Mucosa of stomach (tissue), 1 donor: ENCODE measurements at regions not wholly inside any gene's neighbourhood (a gene's known extent, or its start where the extent isn't known, plus 50 kb on each side); places are given as distances from the start of the nearest gene placed in this dataset.

ENCODE experiments used
- H3K27me3 ChIP-seq: one replicate; pipeline ENCODE4 v1.7.0; 2013; ENCODE audit warnings: mild to moderate bottlenecking, low read length; ENCODE audit not compliant: control insufficient read depth, insufficient read depth
- H3K36me3 ChIP-seq: one replicate; pipeline ENCODE4 v1.7.0; 2013; ENCODE audit warnings: low read length; ENCODE audit not compliant: control insufficient read depth, insufficient read depth
- H3K4me1 ChIP-seq: one replicate; pipeline ENCODE4 v1.7.0; 2013; ENCODE audit warnings: mild to moderate bottlenecking, low read length; ENCODE audit not compliant: control insufficient read depth, insufficient read depth
- H3K4me3 ChIP-seq: one replicate; pipeline ENCODE4 v1.7.0; 2013; ENCODE audit warnings: low read length
- H3K9ac ChIP-seq: one replicate; pipeline ENCODE4 v1.7.0; 2013; ENCODE audit warnings: mild to moderate bottlenecking, low read length, moderate library complexity
- H3K9me3 ChIP-seq: one replicate; pipeline ENCODE4 v1.7.0; 2013; ENCODE audit warnings: mild to moderate bottlenecking, low read length, moderate library complexity; ENCODE audit not compliant: control insufficient read depth
- donor health status: Pancreatic carcinoma.

GRCh38 chr10:10542477-10542876 is 475.2 kb upstream of the CELF2 start:
- Histone ChIP-seq H3K27me3 (no peaks in the 10 kb centered on the region), H3K4me1 (no peaks in the 10 kb centered on the region), H3K9ac (no peak overlapping the region), H3K9me3 (no peaks in the 10 kb centered on the region), H3K36me3 (no peaks in the 10 kb centered on the region), H3K4me3 (no peak overlapping the region)

DNA sequence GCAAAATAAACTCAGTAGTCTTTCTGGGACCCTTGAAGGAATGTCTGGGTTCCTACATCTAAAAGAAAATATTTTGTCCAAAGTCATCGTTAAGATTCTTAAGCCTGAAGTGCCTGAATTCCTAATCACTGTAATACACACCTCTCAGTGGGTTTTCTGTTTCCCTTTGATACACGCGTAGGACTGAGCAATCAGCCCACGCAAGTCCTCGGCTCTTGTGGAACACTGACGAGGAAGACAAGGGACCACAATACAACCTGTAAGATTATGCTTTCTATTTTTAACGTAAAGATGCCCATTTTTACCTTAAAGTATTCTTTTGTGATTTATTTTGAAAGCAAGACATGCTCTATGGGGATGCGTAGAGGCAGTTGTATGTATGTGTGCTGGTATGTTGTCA is 472.8 kb upstream of the CELF2 start:
- Histone ChIP-seq H3K4me3 (no peak overlapping the region), H3K36me3 (no peaks in the 10 kb centered on the region), H3K9me3 (no peaks in the 10 kb centered on the region), H3K27me3 (no peaks in the 10 kb centered on the region), H3K9ac (no peak overlapping the region), H3K4me1 (no peaks in the 10 kb centered on the region)

GRCh38 chr10:10545771-10546170 is 471.9 kb upstream of the CELF2 start:
- Histone ChIP-seq H3K36me3 (no peaks in the 10 kb centered on the region), H3K4me1 (no peaks in the 10 kb centered on the region)

GRCh38 chr10:10551596-10552301 is 465.9 kb upstream of the CELF2 start:
- H3K4me1 ChIP-seq, result no peaks in the 10 kb centered on the region
- no peak overlapping the region for H3K9ac ChIP-seq
- H3K27me3 ChIP-seq, result no peaks in the 10 kb centered on the region
- H3K9me3 ChIP-seq, result no peaks in the 10 kb centered on the region
- no peaks in the 10 kb centered on the region for H3K36me3 ChIP-seq
- H3K4me3 ChIP-seq, result no peak overlapping the region

More at GRCh38 chr10:10545771-10546170, 471.9 kb upstream of the CELF2 start:
- Histone ChIP-seq H3K9me3 (no peaks in the 10 kb centered on the region), H3K4me3 (no peak overlapping the region), H3K27me3 (no peaks in the 10 kb centered on the region), H3K9ac (no peak overlapping the region)

GRCh38 chr10:10552948-10553347 is 464.7 kb upstream of the CELF2 start:
- Histone ChIP-seq H3K4me1 (no peaks in the 10 kb centered on the region), H3K36me3 (no peaks in the 10 kb centered on the region), H3K4me3 (no peak overlapping the region)

DNA sequence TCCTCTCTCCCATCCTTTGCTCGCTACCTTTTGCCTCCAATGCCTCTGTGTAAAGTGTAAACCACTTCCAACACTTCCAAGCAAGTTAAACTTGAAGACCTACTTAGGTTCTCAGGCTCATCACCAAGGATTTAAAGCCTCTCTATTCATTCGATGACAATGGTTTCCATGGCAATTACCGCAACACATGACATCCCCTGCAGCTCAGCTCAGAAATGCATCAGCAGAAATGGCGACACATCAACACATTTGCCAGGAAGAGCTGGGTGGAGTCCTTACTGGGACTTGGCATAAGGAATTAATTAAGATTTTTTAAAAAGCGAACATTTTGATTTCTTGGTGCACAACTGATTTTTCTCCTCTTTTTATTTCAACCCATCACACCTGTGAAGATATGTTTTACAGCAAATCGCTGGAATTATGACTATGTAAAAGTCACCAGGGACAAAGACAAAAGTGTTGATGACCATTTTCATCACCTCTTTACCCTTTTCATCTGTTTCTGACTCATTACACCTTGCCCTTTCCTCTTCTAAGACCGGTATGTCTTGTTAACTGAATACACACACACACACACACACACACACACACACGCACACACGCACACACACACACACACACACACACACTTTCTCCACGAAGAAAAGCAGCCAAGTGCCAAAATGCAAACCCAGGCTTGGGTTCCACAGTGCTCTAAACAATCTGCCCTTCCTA is 453.4 kb upstream of the CELF2 start:
- Histone ChIP-seq H3K9ac (no peak overlapping the region), H3K36me3 (no peaks in the 10 kb centered on the region), H3K27me3 (no peaks in the 10 kb centered on the region), H3K4me1 (no peaks in the 10 kb centered on the region), H3K9me3 (no peaks in the 10 kb centered on the region), H3K4me3 (no peak overlapping the region)

More at GRCh38 chr10:10552948-10553347, 464.7 kb upstream of the CELF2 start:
- no peak overlapping the region for H3K9ac ChIP-seq
- no peaks in the 10 kb centered on the region for H3K27me3 ChIP-seq
- no peaks in the 10 kb centered on the region for H3K9me3 ChIP-seq

DNA sequence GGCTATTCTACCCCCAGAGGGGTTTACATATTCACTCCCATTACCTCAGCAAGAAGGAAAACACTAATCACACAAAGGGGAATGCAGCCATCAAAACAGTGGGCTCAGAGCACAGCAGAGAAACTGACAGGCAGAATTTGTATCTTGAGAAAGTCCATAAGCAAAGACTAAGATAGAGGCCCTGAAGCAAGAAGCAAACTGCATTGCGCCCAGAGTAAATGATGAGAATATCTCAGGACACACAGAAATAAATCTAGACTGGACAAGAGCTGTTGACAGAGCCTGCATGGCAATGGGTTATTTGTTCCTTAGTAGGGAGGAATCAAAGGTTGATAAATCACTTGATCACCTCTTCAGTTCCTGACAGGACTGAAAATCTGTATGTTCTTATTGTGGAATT is 440.7 kb upstream of the CELF2 start:
- Histone ChIP-seq H3K4me3 (no peak overlapping the region), H3K9me3 (no peaks in the 10 kb centered on the region)

DNA sequence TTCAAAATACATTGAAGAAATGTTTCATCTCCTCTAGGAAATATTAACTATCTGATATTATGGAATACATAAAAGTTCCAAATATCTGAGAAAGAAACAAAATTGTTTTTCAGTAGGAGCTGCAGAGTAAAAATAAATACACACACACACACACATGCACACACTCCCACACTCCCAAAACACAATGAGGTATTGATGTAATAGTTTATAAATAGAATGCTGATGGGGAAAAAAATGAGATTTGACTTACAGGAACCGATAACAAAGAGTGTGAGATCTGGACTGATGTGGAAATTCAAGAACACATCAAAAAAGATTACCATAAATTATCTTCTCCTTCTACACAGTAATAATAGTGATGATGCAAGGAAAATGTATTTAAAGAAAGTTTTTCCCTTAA is 438.0 kb upstream of the CELF2 start:
- H3K9ac ChIP-seq, result no peak overlapping the region
- no peak overlapping the region for H3K4me3 ChIP-seq
- no peaks in the 10 kb centered on the region for H3K9me3 ChIP-seq
- H3K27me3 ChIP-seq, result no peaks in the 10 kb centered on the region
- H3K4me1 ChIP-seq, result no peaks in the 10 kb centered on the region
- H3K36me3 ChIP-seq, result no peaks in the 10 kb centered on the region

More for the DNA sequence above, 440.7 kb upstream of the CELF2 start:
- no peak overlapping the region for H3K9ac ChIP-seq
- H3K36me3 ChIP-seq, result no peaks in the 10 kb centered on the region
- no peaks in the 10 kb centered on the region for H3K27me3 ChIP-seq
- H3K4me1 ChIP-seq, result no peaks in the 10 kb centered on the region

DNA sequence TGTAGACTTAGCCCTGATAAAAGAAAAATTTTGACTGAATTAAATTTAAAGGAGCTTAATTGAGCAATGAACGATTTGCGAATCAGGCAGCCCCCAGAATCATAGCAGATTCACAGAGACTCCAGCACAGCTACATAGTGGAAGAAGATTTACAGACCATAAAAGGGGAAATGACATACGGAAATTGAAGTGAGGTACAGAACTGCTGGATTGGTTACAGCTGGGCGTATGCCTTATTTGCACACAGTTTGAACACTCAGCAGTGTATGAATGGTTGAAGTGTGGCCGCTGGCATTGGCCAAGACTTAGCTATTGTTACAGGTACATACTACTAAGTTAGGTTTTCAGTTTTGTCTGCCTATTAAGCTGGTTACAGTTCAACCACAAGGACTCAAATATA is 433.5 kb upstream of the CELF2 start:
- H3K4me3 ChIP-seq, result no peak overlapping the region
- H3K9me3 ChIP-seq, result no peaks in the 10 kb centered on the region
- no peaks in the 10 kb centered on the region for H3K36me3 ChIP-seq
- H3K27me3 ChIP-seq, result no peaks in the 10 kb centered on the region
- H3K4me1 ChIP-seq, result no peaks in the 10 kb centered on the region
- H3K9ac ChIP-seq, result no peak overlapping the region

DNA sequence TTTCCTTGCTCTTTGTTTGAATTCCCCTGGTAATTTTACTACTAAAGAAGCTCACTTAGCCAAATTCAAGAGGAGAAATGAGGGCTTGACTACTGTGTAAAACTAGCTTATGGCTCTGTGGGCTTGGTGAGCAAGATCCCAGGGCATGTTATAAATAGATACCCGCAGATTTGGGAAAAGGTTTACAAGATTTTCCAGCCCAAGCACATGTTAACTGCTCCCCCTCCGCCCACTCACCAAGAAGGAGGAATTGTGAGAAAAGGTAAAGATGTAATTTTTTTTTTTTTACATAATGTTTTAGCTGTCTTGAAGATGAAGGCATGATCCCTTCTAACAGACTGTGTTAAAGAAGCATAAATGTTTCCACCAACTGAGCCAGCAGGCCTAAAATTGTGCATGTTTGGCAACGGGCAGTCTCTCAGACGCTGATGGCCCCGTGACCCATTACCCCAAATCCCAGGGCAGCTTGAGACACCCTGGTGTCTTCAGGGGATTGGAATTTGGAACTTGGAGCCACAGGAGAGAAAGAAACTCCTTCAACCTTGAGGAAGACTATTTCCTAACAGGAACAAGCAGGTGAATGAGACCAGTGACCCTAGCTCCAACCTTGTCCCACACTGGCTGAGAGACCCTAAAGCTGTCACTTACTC is 429.8 kb upstream of the CELF2 start:
- Histone ChIP-seq H3K9ac (no peak overlapping the region), H3K36me3 (no peaks in the 10 kb centered on the region), H3K27me3 (no peaks in the 10 kb centered on the region), H3K4me1 (no peaks in the 10 kb centered on the region), H3K9me3 (no peaks in the 10 kb centered on the region), H3K4me3 (no peak overlapping the region)

GRCh38 chr10:10589540-10590303 is 427.9 kb upstream of the CELF2 start:
- Histone ChIP-seq H3K9me3 (no peaks in the 10 kb centered on the region), H3K9ac (no peak overlapping the region), H3K27me3 (no peaks in the 10 kb centered on the region), H3K36me3 (no peaks in the 10 kb centered on the region), H3K4me1 (no peaks in the 10 kb centered on the region), H3K4me3 (no peak overlapping the region)
